ENCODE measurements at regions not wholly inside any gene's neighbourhood (a gene's known extent, or its start where the extent isn't known, plus 50 kb on each side); places are given as distances from the start of the nearest gene placed in this dataset.

GRCh38 chr17:79285973-79286372 lies 211.3 kb downstream of the ENGASE start:
- TF ChIP-seq CTCF (IDR thresholded peaks at IDR 0.05) = no peak
- no peak for TF ChIP-seq POLR2A (IDR thresholded peaks at IDR 0.05)

All from body of pancreas (tissue), 4 donors.